ENCODE measurements at regions not wholly inside any gene's neighbourhood (a gene's known extent, or its start where the extent isn't known, plus 50 kb on each side); places are given as distances from the start of the nearest gene placed in this dataset.

GRCh38 chr10:89829262-89829886 is 128.0 kb downstream of the KIF20B start:
- no peak for DNase-seq (ENCODE audit: low spot score)

GRCh38 chr10:89829887-89830269 is 128.5 kb downstream of the KIF20B start:
- no peak for DNase-seq (ENCODE audit: low spot score)

GRCh38 chr10:89830624-89831023 is 129.2 kb downstream of the KIF20B start:
- no peak for DNase-seq (ENCODE audit: low spot score)

- DNase-seq (ENCODE audit: low spot score), result no peak
These were observed 135.4 kb downstream of the KIF20B start for GRCh38 chr10:89836840-89837164.

GRCh38 chr10:89837165-89838043 is 136.0 kb downstream of the KIF20B start:
- DNase-seq (ENCODE audit: low spot score), result peak; percentile 9

GRCh38 chr10:89838044-89838615 is 136.7 kb downstream of the KIF20B start:
- no peak for DNase-seq (ENCODE audit: low spot score)

DNA sequence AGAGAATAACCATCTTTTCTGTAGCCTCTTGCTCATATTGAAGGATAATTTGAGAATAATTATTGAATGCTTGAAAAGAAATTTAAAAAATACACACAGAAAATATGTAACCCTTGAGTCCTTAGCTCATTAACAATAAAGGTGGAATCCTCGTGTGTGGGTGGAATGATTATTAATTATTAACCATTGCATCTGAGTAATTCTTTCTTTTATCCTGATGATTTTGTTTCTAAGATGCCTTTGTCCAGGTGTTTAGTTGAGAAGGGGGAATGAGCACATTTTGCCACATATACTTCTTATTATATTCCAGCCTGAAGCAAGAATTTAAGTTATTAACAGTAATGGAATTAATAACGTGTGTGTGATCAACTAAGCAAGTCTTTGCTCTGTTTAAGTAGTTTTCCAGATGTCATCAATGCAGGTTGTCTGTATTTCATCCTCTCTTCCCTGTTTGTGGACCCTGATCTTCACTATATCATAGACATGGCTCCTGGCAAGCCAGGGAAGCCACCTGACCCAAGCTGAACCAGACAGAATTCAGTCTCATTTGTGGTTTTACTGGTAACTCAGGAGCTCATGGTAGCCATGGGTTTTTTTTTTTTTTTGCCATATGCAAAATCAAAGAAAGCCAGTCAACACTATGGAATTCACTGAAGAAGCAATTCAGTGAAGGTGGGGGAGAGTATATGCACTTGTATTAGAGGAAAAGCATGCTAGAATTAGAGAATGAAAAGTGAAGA is 144.3 kb downstream of the KIF20B start:
- no peak for DNase-seq (ENCODE audit: low spot score)

- no peak for DNase-seq (ENCODE audit: low spot score)
These were observed 144.9 kb downstream of the KIF20B start for GRCh38 chr10:89846281-89846630.

- DNase-seq (ENCODE audit: low spot score), result no peak
These were observed 145.4 kb downstream of the KIF20B start for GRCh38 chr10:89846786-89847185.

DNA sequence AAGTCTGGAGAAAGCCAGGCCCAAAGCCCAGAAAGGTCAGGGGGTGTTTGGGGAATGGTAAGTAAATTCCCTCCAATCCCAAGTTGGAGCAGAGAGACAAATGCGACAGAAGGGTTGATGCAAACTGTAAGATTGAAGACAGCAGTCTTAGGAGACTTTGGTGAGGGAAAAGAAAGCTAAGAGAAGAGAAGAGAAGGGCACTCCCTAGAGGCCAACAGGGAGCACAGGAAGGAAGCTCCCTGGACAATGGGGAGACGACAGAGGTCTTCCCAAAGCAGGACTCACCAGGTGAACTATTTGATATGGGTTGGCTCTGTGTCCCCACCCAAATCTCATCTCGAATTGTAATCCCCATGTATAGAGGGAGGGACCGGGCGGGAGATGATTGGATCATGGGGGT is 151.5 kb downstream of the KIF20B start:
- no peak for DNase-seq (ENCODE audit: low spot score)

DNA sequence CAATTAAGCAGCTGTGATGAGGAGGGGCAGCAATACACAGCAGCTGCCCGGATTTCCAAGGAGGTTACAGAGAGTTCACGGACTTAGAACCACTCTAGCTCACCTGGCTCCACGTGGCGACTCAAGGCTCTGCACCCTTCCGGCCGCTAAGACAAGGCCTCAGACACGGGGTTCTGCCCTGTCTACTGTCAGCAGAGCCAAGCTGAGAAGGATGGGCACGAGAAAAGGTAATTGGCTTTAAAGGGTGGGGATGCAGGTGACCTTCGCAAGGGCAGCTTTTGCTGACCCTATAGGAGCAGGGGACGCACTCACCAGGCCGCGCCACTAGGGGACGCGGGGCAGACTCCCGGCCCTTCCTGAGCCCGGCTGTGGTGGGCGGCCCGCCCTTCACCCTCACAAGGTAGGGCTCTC is 152.4 kb downstream of the KIF20B start:
- DNase-seq (ENCODE audit: low spot score), result no peak

DNA sequence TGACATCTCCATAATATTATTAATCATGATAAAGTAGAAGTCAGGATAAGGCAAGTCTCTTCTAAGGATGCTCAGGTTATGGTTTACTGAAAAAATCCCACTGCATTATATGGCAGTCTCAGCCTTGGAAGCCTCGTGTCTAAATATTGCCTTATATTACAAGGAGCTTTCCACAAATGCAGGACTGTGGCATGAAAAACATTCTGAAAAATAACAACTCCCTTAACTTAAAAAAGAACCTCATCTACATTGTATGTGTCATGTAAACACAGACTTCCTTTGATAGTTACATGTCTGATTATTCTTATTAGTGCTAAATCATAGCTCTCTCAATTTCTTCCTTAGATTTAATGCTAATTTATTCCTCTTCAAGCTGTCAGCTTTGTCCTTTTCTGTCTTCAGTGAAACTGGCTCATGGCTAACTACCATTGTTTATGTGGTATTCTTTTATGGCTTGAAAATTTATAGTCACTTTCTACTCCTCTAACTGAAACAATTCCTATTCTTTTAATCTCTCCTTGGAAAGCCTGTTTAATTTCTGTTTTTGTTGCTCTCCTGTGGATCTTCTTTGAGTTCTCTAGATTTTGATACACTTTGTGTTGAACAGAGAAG is 156.1 kb downstream of the KIF20B start:
- no peak for DNase-seq (ENCODE audit: low spot score)

DNA sequence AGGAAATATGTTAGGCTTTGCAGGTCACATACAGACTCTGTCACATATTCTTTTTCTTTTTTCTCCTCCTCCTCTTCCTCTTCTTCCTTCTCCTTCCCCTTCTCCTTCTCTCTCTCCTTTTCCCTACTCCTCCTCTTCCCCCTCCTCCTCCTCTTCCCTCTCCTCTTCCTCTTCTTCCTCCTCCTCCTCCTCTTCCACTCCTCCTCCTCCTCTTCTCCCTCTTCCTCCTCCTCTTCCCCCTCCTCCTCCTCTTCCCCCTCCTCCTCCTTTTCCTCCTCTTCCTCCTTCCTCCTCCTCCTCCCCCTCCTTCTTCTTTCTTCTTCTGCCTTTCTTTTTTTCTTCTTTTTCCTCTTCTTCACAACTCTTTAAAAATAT is 159.8 kb downstream of the KIF20B start:
- no peak for DNase-seq (ENCODE audit: low spot score)

GRCh38 chr10:89861584-89862301 is 160.4 kb downstream of the KIF20B start:
- peak; percentile 34 for DNase-seq (ENCODE audit: low spot score)

DNA sequence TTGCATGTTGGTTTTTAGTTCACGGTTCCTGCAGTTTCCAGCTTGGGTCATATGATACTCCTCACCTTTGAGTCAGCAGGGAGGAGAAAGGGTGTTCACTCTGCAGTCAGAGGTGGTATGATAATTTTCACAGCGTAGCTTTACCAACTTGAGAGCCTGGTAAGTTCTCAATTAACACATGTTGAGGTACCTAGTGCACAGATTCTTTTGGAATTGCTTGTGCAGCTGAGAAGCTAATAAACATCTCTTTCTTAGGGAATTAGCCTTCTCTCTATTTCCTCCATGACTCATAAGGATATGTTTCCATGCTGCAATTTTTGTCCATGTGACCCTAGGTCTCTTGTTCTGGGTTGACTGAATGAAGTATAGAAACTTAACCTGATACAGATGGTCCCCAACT is 166.6 kb downstream of the KIF20B start:
- no peak for DNase-seq (ENCODE audit: low spot score)

GRCh38 chr10:89869180-89869579 is 167.8 kb downstream of the KIF20B start:
- DNase-seq (ENCODE audit: low spot score), result no peak

GRCh38 chr10:89869592-89870156 is 168.3 kb downstream of the KIF20B start:
- no peak for DNase-seq (ENCODE audit: low spot score)

GRCh38 chr10:89870936-89871335 is 169.5 kb downstream of the KIF20B start:
- DNase-seq (ENCODE audit: low spot score), result no peak

GRCh38 chr10:89873055-89873454 is 171.7 kb downstream of the KIF20B start:
- DNase-seq (ENCODE audit: low spot score), result no peak

DNA sequence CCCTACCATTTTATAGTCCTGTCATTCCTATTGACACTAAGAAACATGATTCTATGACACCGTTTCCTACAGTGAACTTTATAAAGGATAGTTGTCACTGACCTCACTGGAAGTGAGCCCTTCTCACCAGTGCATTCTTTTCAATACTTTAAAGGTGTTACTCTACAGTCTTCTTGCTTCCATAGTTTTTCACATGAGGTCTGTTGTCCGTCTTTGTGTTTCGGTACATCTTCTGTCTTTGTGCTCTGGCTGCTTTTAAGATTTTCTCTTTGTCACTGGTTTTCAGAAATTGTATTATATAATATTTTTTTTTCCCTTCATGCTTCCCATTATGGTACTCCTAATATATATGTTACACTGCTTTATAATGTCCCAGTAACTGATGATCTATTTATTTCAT is 174.2 kb downstream of the KIF20B start:
- DNase-seq (ENCODE audit: low spot score), result no peak

- DNase-seq (ENCODE audit: low spot score), result no peak
These were observed 177.7 kb downstream of the KIF20B start for GRCh38 chr10:89879121-89879520.

Data from AG08395 (cell line).